ENCODE measurements at regions not wholly inside any gene's neighbourhood (a gene's known extent, or its start where the extent isn't known, plus 50 kb on each side); places are given as distances from the start of the nearest gene placed in this dataset.

- 77 to 80% methylated on average over 17 of the region's 17 CpGs for WGBS, 2 donors
- H3K27ac ChIP-seq, result peak overlapping the region in 1 of 4 donors; percentile 27
- TF ChIP-seq POLR2A (IDR thresholded peaks at IDR 0.05) (no peak), EP300 (IDR thresholded peaks at IDR 0.05) (no peak), CTCF (IDR thresholded peaks at IDR 0.05) (no peak), POLR2AphosphoS5 (IDR thresholded peaks at IDR 0.05) (no peak)
- H3K36me3 ChIP-seq, result no peaks in the 10 kb centered on the region
- intact Hi-C loops (cut with DNase I), result no loop called here
- H3K4me1 ChIP-seq, result no peaks in the 10 kb centered on the region
- no peak for DNase-seq
- no peaks in the 10 kb centered on the region for H3K9me3 ChIP-seq
- H3K4me3 ChIP-seq, result no peak overlapping the region
- peaks cover 0 to 4% (median 0%) of the 10 kb centered on the region in 3 donors for H3K27me3 ChIP-seq
Measured at GRCh38 chr20:58043236-58044140, 185.0 kb downstream of the ANKRD60 start.

- Histone ChIP-seq H3K4me3 (no peak overlapping the region), H3K36me3 (no peaks in the 10 kb centered on the region), H3K9me3 (no peaks in the 10 kb centered on the region), H3K27ac (peak overlapping the region in 1 of 4 donors; percentile 27), H3K27me3 (peaks cover 0 to 4% (median 0%) of the 10 kb centered on the region in 3 donors), H3K4me1 (no peaks in the 10 kb centered on the region)
- intact Hi-C loops (cut with DNase I), result no loop called here
- TF ChIP-seq EP300 (IDR thresholded peaks at IDR 0.05) (no peak), POLR2A (IDR thresholded peaks at IDR 0.05) (no peak), POLR2AphosphoS5 (IDR thresholded peaks at IDR 0.05) (no peak), CTCF (IDR thresholded peaks at IDR 0.05) (no peak)
- 92% methylated on average over 1 of the region's 1 CpG for WGBS, 2 donors
- DNase-seq, result no peak
Measured at GRCh38 chr20:58042591-58042990, 185.9 kb downstream of the ANKRD60 start.

GRCh38 chr20:58040447-58041290 lies 187.8 kb downstream of the ANKRD60 start:
- H3K4me1 ChIP-seq, result no peaks in the 10 kb centered on the region
- H3K9me3 ChIP-seq, result no peaks in the 10 kb centered on the region
- no peak for DNase-seq
- TF ChIP-seq POLR2A (IDR thresholded peaks at IDR 0.05) (no peak), POLR2AphosphoS5 (IDR thresholded peaks at IDR 0.05) (no peak), CTCF (IDR thresholded peaks at IDR 0.05) (no peak), EP300 (IDR thresholded peaks at IDR 0.05) (no peak)
- intact Hi-C loops (cut with DNase I), result no loop called here
- H3K36me3 ChIP-seq, result no peaks in the 10 kb centered on the region
- H3K4me3 ChIP-seq, result no peak overlapping the region
- H3K27ac ChIP-seq, result peak overlapping the region in 3 of 4 donors; percentile 1 to 42 (median 35)
- H3K27me3 ChIP-seq, result peaks cover 0 to 4% (median 0%) of the 10 kb centered on the region in 3 donors
- 88 to 90% methylated on average over 15 of the region's 15 CpGs for WGBS, 2 donors

- intact Hi-C loops (cut with DNase I), result no loop called here
- no peaks in the 10 kb centered on the region for H3K4me1 ChIP-seq
- DNase-seq, result peak; percentile 79
- TF ChIP-seq POLR2A (IDR thresholded peaks at IDR 0.05) (no peak), EP300 (IDR thresholded peaks at IDR 0.05) (no peak), POLR2AphosphoS5 (IDR thresholded peaks at IDR 0.05) (peak in 2 of 4 donors; percentile 21 to 40), CTCF (IDR thresholded peaks at IDR 0.05) (no peak)
- H3K4me3 ChIP-seq, result no peak overlapping the region
- 85 to 89% methylated on average over 26 of the region's 26 CpGs for WGBS, 2 donors
- peak overlapping the region in 3 of 4 donors; percentile 1 to 49 (median 36) for H3K27ac ChIP-seq
- no peaks in the 10 kb centered on the region for H3K36me3 ChIP-seq
- no peaks in the 10 kb centered on the region for H3K9me3 ChIP-seq
- H3K27me3 ChIP-seq, result peaks cover 0 to 4% (median 0%) of the 10 kb centered on the region in 3 donors
Measured at GRCh38 chr20:58039274-58040092, 189.0 kb downstream of the ANKRD60 start.
